Smooth muscle cell (in vitro differentiated cells): ENCODE measurements at regions not wholly inside any gene's neighbourhood (a gene's known extent, or its start where the extent isn't known, plus 50 kb on each side); places are given as distances from the start of the nearest gene placed in this dataset.

ENCODE experiments used
- DNase-seq: peaks from one replicate; lab custom pipeline; 2025; ENCODE audit not compliant: unreplicated experiment; lab: John Stamatoyannopoulos, UW
- H2AFZ ChIP-seq: fragments of 200-600 bp; sonication (generic); 2 replicates; pipeline ENCODE4 v1.6.0; 2016; ENCODE audit warnings: antibody characterized with exemption, low read depth, mild to moderate bottlenecking
- H3F3A ChIP-seq: fragments of 200-600 bp; sonication (generic); 2 replicates; pipeline ENCODE4 v1.6.0; 2017; ENCODE audit warnings: antibody characterized with exemption, low read depth
- H3K27ac ChIP-seq: fragments of 200-600 bp; sonication (generic); 2 replicates; pipeline ENCODE4 v1.5.1; 2016; ENCODE audit warnings: low read depth, mild to moderate bottlenecking
- H3K27me3 ChIP-seq: fragments of 200-600 bp; sonication (generic); 2 replicates; pipeline ENCODE4 v1.6.1; 2016; ENCODE audit warnings: low read depth, mild to moderate bottlenecking
- H3K36me3 ChIP-seq: fragments of 200-600 bp; sonication (generic); 2 replicates; pipeline ENCODE4 v1.5.1; 2016; ENCODE audit warnings: low read depth
- H3K4me1 ChIP-seq: fragments of 200-600 bp; sonication (generic); 2 replicates; pipeline ENCODE4 v1.5.1; 2016; ENCODE audit warnings: low read depth
- H3K4me2 ChIP-seq: fragments of 200-600 bp; sonication (generic); 2 replicates; pipeline ENCODE4 v1.6.0; 2016; ENCODE audit warnings: mild to moderate bottlenecking
- H3K4me3 ChIP-seq: fragments of 200-600 bp; sonication (generic); 2 replicates; pipeline ENCODE4 v1.5.1; 2016; ENCODE audit warnings: mild to moderate bottlenecking
- H3K79me2 ChIP-seq: fragments of 200-600 bp; sonication (generic); 2 replicates; pipeline ENCODE4 v1.6.0; 2016; ENCODE audit warnings: low read depth, mild to moderate bottlenecking
- H3K9ac ChIP-seq: fragments of 200-600 bp; sonication (generic); 2 replicates; pipeline ENCODE4 v1.6.0; 2016; ENCODE audit warnings: low read depth
- H3K9me3 ChIP-seq: fragments of 200-600 bp; sonication (generic); replicated peaks from 2 replicates; pipeline ENCODE4 v1.5.1; 2016; ENCODE audit warnings: low read depth
- H4K20me1 ChIP-seq: fragments of 200-600 bp; sonication (generic); 2 replicates; pipeline ENCODE4 v1.6.0; 2016; ENCODE audit warnings: low read depth
- CTCF ChIP-seq: fragments of 200-600 bp; sonication (generic); IDR thresholded peaks from 2 replicates; pipeline ENCODE4 v1.5.1; 2017; ENCODE audit warnings: borderline replicate concordance, mild to moderate bottlenecking, antibody characterized with exemption; ENCODE audit not compliant: insufficient read depth, poor library complexity, severe bottlenecking
- WGBS: methylation state at CpG from one replicate; pipeline ENCODE4 v1.1.7; 2016; ENCODE audit warnings: low lambda C conversion rate; 5-methylcytosine and 5-hydroxymethylcytosine counted together

- Histone ChIP-seq H2AFZ (no peak overlapping the region), H3K27ac (no peak overlapping the region), H3K4me3 (no peak overlapping the region), H3K9ac (no peak overlapping the region), H3K9me3 (no peaks in the 10 kb centered on the region), H3K79me2 (no peaks in the 10 kb centered on the region), H3K36me3 (no peaks in the 10 kb centered on the region), H4K20me1 (no peaks in the 10 kb centered on the region), H3F3A (no peaks in the 10 kb centered on the region), H3K4me1 (no peaks in the 10 kb centered on the region), H3K27me3 (no peaks in the 10 kb centered on the region), H3K4me2 (no peak overlapping the region)
- WGBS, result 96% methylated on average over 24 of the region's 28 CpGs
- no peak for DNase-seq
- TF ChIP-seq CTCF, result no peak
Measured at GRCh38 chr10:45197816-45198485, 117.5 kb downstream of the OR13A1 start.

- Histone ChIP-seq H2AFZ (no peak overlapping the region), H3K27me3 (no peaks in the 10 kb centered on the region), H3K9me3 (no peaks in the 10 kb centered on the region), H3K79me2 (no peaks in the 10 kb centered on the region), H3K4me3 (no peak overlapping the region), H3K4me2 (no peak overlapping the region), H3K9ac (no peak overlapping the region), H3F3A (no peaks in the 10 kb centered on the region), H4K20me1 (no peaks in the 10 kb centered on the region), H3K4me1 (no peaks in the 10 kb centered on the region), H3K27ac (no peak overlapping the region), H3K36me3 (no peaks in the 10 kb centered on the region)
- WGBS, result 92% methylated on average over 46 of the region's 50 CpGs
- no peak for DNase-seq
- no peak for TF ChIP-seq CTCF
Measured at GRCh38 chr10:45198486-45199204, 116.8 kb downstream of the OR13A1 start.

GRCh38 chr10:45199205-45199740 is 116.1 kb downstream of the OR13A1 start:
- H3K4me2 ChIP-seq, result no peak overlapping the region
- WGBS, result 90% methylated on average over 28 of the region's 28 CpGs
- no peak overlapping the region for H2AFZ ChIP-seq

More at GRCh38 chr10:45199205-45199740, 116.1 kb downstream of the OR13A1 start:
- Histone ChIP-seq H3K9ac (no peak overlapping the region), H3K4me3 (no peak overlapping the region), H3K79me2 (no peaks in the 10 kb centered on the region), H3K27me3 (no peaks in the 10 kb centered on the region), H3F3A (no peaks in the 10 kb centered on the region), H3K4me1 (no peaks in the 10 kb centered on the region), H4K20me1 (no peaks in the 10 kb centered on the region), H3K9me3 (no peaks in the 10 kb centered on the region), H3K36me3 (no peaks in the 10 kb centered on the region), H3K27ac (no peak overlapping the region)
- no peak for TF ChIP-seq CTCF
- no peak for DNase-seq
